ENCODE measurements at regions not wholly inside any gene's neighbourhood (a gene's known extent, or its start where the extent isn't known, plus 50 kb on each side); places are given as distances from the start of the nearest gene placed in this dataset.

GRCh38 chr14:38385343-38385742 is 129.4 kb upstream of the CLEC14A start:
- TF ChIP-seq NFXL1 (CRISPR knock-in tag; IDR thresholded peaks at IDR 0.05) (no peak), TBP (optimal IDR thresholded peaks at IDR 0.05; ENCODE audit: low read depth, low read length) (no peak), ILF3 (IDR thresholded peaks at IDR 0.05; ENCODE audit: borderline replicate concordance) (no peak)
